Subcutaneous abdominal adipose tissue (tissue), 5 donors: ENCODE measurements at regions not wholly inside any gene's neighbourhood (a gene's known extent, or its start where the extent isn't known, plus 50 kb on each side); places are given as distances from the start of the nearest gene placed in this dataset.

Source experiments
- H3K27ac ChIP-seq: one replicate; pipeline ENCODE4 v1.7.0; 2013; ENCODE audit warnings: low read depth, mild to moderate bottlenecking, inconsistent platforms, low read length, moderate library complexity
- H3K27me3 ChIP-seq, 5 donors: one replicate each; pipeline ENCODE4 v1.7.0; 2013; ENCODE audit warnings: low read length in 5 of 5, inconsistent platforms in 1 of 5; ENCODE audit not compliant: control insufficient read depth in 5 of 5, insufficient read depth in 4 of 5
- H3K36me3 ChIP-seq, 5 donors: one replicate each; pipeline ENCODE4 v1.7.0; 2013; ENCODE audit warnings: low read length in 5 of 5; ENCODE audit not compliant: control insufficient read depth in 5 of 5, insufficient read depth in 5 of 5
- H3K4me1 ChIP-seq, 5 donors: one replicate each; pipeline ENCODE4 v1.7.0; 2013; ENCODE audit warnings: low read length in 5 of 5, mild to moderate bottlenecking in 3 of 5, moderate library complexity in 1 of 5; ENCODE audit not compliant: control insufficient read depth in 5 of 5, insufficient read depth in 5 of 5
- H3K4me3 ChIP-seq, 5 donors: one replicate each; pipeline ENCODE4 v1.7.0; 2013; ENCODE audit warnings: low read length in 5 of 5, low read depth in 1 of 5
- H3K9ac ChIP-seq, 5 donors: one replicate each; pipeline ENCODE4 v1.7.0; 2013; ENCODE audit warnings: low read length in 5 of 5, mild to moderate bottlenecking in 4 of 5, moderate library complexity in 3 of 5
- H3K9me3 ChIP-seq, 5 donors: one replicate each; pipeline ENCODE4 v1.7.0; 2013; ENCODE audit warnings: low read length in 5 of 5; ENCODE audit not compliant: control insufficient read depth in 5 of 5
- donor health status: healthy.
- donor health status: healthy.
- donor health status: healthy.
- donor health status: healthy.
- donor health status: healthy.

DNA sequence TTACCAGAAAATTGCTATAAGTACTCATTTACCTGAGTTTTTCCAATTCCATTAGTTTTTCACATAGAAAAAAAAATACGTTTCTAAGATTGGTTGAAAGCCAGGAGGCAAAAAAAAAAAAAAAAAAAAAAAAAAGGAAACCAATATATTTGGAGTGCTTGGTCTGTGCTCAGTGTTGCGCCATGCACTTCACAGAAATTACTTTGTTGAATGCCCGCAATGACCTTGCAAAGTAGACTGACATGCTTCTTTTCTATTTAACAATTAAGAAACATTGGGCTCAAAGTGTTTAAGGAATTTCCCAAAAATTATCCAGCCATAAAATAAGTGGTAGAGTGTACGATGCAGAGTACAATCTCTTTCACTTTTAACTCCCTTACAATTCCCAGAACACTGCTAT, 65.2 kb upstream of the PAPPA start:
- Histone ChIP-seq H3K9ac (no peak overlapping the region), H3K27ac (no peak overlapping the region), H3K27me3 (no peaks in the 10 kb centered on the region), H3K4me3 (no peak overlapping the region), H3K4me1 (peaks cover 0 to 10% (median 0%) of the 10 kb centered on the region in 5 donors), H3K36me3 (no peaks in the 10 kb centered on the region), H3K9me3 (no peaks in the 10 kb centered on the region)

DNA sequence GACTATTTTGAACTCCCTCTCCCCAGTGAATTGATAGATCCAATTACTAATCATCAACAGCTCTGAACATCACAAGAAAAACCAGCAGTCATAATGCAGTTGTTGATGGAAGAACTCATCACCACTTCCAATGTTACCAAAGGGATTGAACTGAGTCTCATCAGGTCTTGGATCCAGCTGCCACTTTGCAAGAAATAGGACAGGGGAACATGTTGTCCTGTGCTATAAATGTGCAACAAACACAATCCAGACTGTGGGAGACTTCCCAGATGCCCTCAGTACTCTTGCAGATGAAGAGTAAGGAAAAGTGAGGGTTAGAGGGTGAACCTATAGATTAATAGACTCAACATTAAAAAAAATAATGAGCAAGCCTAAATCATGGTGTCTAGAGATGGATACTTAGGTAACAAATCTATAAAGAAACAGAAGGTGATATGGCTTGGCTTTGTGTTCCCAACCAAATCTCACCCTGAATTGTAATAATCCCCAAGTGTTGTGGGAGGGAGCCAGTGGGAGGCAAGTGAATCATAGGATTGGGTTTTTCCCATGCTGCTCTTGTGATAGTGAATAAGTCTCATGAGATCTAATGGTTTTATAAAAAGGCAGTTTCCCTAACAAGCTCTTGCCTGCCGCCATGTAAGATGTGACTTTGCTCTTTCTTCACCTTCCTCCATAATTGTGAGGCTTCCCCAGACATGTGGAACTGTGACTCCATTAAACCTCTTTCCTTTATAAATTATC, 63.4 kb upstream of the PAPPA start:
- no peaks in the 10 kb centered on the region for H3K27me3 ChIP-seq
- no peaks in the 10 kb centered on the region for H3K9me3 ChIP-seq
- H3K27ac ChIP-seq, result no peak overlapping the region
- H3K4me1 ChIP-seq, result peaks cover 0 to 10% (median 0%) of the 10 kb centered on the region in 5 donors
- H3K36me3 ChIP-seq, result no peaks in the 10 kb centered on the region
- H3K9ac ChIP-seq, result no peak overlapping the region
- no peak overlapping the region for H3K4me3 ChIP-seq

DNA sequence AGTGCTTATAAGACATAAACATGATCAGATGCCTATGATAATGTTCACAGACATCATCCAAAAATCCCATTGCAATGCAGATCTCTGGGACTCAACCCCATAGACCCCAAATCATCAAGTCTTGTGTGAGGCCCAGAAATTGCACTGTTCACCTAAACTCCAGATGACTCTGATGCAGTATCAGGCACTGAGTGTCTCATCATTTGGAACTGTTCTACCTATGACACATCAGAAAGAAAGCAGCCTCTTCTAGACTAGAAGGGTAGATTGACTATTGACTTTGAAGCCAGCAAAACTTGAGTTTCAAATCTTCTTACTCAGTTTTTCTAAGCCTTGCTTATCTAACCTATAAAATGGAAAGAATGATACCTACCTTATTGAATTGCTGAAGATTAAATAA, 58.7 kb upstream of the PAPPA start:
- Histone ChIP-seq H3K4me3 (no peak overlapping the region), H3K9me3 (no peaks in the 10 kb centered on the region), H3K27me3 (no peaks in the 10 kb centered on the region), H3K36me3 (no peaks in the 10 kb centered on the region), H3K27ac (no peak overlapping the region), H3K4me1 (no peaks in the 10 kb centered on the region), H3K9ac (no peak overlapping the region)

DNA sequence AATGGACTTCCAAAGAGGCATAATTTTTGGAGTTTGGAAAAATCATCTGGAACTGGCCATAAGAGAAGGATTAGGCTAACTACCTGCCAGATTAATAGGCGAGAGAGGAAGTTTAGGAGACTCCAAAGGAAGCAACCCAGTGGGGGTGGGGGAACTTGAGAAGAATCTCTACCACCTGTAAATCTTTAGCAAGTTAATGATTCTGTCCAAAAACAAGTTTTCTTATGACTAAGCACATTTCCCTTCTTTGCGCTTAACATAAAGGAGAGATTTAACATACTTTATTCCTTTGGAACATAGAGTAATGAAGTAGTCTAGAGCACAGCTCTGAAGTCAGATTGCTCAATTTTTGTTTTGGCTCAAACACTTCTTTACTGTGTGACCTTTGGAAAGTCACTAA, 58.2 kb upstream of the PAPPA start:
- Histone ChIP-seq H3K27ac (no peak overlapping the region), H3K27me3 (no peaks in the 10 kb centered on the region), H3K9ac (no peak overlapping the region), H3K4me1 (no peaks in the 10 kb centered on the region), H3K36me3 (no peaks in the 10 kb centered on the region), H3K9me3 (no peaks in the 10 kb centered on the region), H3K4me3 (no peak overlapping the region)

DNA sequence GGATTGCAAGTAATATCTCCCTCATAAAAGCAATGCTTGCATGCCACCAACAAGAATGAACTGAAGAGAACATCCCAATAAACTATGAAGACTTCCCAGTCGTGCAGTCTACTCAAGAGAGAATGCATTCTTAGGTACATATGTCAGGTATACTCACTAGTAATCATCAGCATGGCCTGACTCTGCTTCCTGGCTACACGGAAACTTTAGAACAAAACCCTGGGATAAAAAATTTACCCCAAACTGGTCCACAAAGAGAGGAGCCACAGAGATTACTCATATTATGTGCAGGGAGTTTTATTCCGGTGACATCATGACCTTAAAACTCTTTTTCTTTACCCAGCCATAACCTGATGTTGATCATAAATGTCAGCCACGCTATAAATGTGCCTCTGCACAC, 57.5 kb upstream of the PAPPA start:
- H3K27me3 ChIP-seq, result no peaks in the 10 kb centered on the region

DNA sequence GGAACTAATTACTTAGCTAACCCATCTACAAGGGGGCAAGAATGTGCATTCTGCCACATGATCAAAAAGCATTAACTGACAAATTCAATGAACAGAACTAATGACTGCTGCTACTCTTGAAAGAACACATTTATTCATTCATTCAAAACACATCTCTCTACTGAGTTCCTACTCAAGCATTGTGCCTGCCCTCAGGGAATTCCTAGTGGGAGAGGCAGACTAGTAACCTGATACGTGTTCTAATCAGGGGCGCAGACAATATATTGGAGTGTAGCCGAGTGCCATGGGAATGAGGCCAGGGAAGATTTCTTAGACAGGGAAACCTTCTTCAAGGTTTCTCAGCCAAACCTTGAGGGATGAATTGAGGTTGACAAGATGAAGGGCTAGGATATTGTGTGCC, 56.7 kb upstream of the PAPPA start:
- Histone ChIP-seq H3K9ac (no peak overlapping the region), H3K27me3 (no peaks in the 10 kb centered on the region), H3K4me3 (no peak overlapping the region), H3K4me1 (no peaks in the 10 kb centered on the region), H3K9me3 (no peaks in the 10 kb centered on the region), H3K27ac (no peak overlapping the region), H3K36me3 (no peaks in the 10 kb centered on the region)

More for the DNA sequence above, 57.5 kb upstream of the PAPPA start:
- no peaks in the 10 kb centered on the region for H3K36me3 ChIP-seq
- H3K4me1 ChIP-seq, result no peaks in the 10 kb centered on the region
- H3K27ac ChIP-seq, result no peak overlapping the region
- no peak overlapping the region for H3K9ac ChIP-seq
- no peaks in the 10 kb centered on the region for H3K9me3 ChIP-seq
- H3K4me3 ChIP-seq, result no peak overlapping the region

DNA sequence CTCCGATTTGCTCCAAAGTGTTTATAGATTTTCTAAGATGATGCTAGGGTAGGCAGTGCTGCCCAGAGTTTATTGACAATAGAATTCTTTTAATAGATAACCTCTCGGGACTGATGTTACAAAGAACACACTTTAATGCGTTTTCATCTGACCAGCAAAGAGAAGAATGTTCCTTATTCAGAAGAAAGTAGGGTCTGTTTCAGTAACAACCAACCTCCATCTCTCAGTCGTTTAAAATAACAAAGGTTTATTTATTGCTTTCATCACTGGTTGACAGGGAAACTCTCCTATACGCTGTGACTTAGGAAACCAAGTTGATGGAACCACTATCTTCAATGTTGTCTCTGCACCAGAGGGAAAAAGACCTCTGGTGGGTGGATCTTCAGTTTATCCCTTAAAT, 55.1 kb upstream of the PAPPA start:
- no peaks in the 10 kb centered on the region for H3K36me3 ChIP-seq
- H3K27me3 ChIP-seq, result no peaks in the 10 kb centered on the region
- H3K9me3 ChIP-seq, result no peaks in the 10 kb centered on the region
- H3K4me1 ChIP-seq, result no peaks in the 10 kb centered on the region
- no peak overlapping the region for H3K9ac ChIP-seq
- H3K4me3 ChIP-seq, result no peak overlapping the region
- no peak overlapping the region for H3K27ac ChIP-seq

DNA sequence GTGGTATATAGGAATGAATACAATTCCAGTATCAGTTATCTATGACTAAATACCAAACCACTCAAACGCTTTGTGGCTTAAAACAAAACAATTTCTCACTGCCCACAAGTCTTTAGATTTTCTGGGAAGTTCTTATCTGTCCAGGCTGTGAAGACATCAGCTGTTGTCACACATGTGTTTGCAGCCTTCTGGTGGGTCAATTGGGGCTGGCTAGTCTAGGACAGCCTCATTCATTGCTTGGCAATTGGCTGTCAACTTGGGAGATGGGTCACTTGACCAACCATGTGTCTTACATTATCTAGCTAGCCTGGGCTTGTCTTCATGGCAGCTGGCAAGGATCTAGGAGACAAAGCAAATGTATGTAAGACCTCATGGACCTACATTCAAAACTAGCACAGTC, 53.8 kb upstream of the PAPPA start:
- Histone ChIP-seq H3K36me3 (no peaks in the 10 kb centered on the region), H3K9me3 (no peaks in the 10 kb centered on the region), H3K27me3 (no peaks in the 10 kb centered on the region), H3K4me3 (no peak overlapping the region), H3K27ac (no peak overlapping the region), H3K9ac (no peak overlapping the region), H3K4me1 (no peaks in the 10 kb centered on the region)

DNA sequence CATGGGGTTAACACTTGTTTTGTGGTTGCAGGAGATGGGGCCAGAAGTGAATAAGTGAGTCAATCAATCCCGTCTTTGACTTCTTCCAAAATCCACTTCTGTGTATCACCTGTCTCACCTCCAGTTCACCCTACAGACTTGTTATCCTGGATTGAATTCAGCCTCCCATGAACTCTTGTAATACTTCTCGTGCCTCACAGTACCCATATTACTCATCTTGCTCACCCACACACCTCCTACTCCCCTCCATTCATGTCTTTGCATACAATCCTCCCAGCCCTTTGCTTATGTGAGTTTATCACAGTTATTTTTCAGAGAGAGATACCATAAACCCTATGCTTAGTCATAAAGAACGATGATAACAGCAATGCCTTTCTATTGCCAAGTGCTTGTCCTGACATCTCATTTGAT, 52.9 kb upstream of the PAPPA start:
- no peak overlapping the region for H3K27ac ChIP-seq
- H3K9me3 ChIP-seq, result no peaks in the 10 kb centered on the region
- no peak overlapping the region for H3K4me3 ChIP-seq
- no peaks in the 10 kb centered on the region for H3K4me1 ChIP-seq
- H3K9ac ChIP-seq, result no peak overlapping the region
- no peaks in the 10 kb centered on the region for H3K36me3 ChIP-seq
- H3K27me3 ChIP-seq, result no peaks in the 10 kb centered on the region

DNA sequence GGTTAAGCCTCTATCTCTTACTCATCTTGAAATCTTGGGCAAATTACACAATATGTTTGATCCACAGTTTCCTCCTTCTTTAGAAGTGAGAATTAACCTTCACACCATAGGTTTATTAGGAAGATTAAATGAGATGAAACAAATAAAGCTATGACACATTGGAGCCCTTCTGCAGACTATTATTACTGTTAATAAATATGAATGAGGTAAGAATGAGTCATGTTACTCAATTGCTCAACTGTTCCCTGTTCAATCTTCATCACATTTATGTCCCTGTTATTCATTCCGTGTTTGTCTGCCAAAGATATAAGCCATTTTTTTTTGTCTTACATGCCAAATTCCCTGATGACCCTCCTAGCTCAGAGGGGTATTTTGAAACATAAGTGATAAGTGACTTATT, 52.1 kb upstream of the PAPPA start:
- H3K4me1 ChIP-seq, result no peaks in the 10 kb centered on the region
- no peak overlapping the region for H3K9ac ChIP-seq
- H3K27ac ChIP-seq, result no peak overlapping the region
- H3K27me3 ChIP-seq, result no peaks in the 10 kb centered on the region
- H3K9me3 ChIP-seq, result no peaks in the 10 kb centered on the region
- H3K36me3 ChIP-seq, result no peaks in the 10 kb centered on the region
- no peak overlapping the region for H3K4me3 ChIP-seq

DNA sequence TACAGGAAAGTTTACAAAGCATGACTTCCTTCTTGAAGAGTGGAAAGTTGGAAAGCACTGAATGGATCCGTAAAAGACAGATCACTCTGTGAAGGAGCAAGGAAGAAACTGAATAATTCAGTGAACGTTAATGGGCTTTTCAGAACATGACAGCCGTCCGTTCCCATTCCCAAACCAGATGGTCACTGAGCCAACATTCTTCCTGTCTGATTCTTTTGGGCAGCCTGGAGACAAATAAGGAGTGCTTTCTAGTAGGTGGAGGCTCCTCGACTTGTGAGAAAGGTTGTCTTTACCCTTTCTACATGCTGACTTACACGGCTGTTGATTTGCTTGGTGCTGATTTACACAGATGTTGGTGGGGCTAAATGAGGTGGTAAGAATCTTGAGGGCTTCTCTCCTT, 51.0 kb upstream of the PAPPA start:
- Histone ChIP-seq H3K9ac (no peak overlapping the region), H3K27ac (no peak overlapping the region), H3K36me3 (no peaks in the 10 kb centered on the region), H3K4me3 (no peak overlapping the region), H3K4me1 (no peaks in the 10 kb centered on the region), H3K9me3 (no peaks in the 10 kb centered on the region), H3K27me3 (no peaks in the 10 kb centered on the region)
